ENCODE measurements at regions not wholly inside any gene's neighbourhood (a gene's known extent, or its start where the extent isn't known, plus 50 kb on each side); places are given as distances from the start of the nearest gene placed in this dataset.

DNA sequence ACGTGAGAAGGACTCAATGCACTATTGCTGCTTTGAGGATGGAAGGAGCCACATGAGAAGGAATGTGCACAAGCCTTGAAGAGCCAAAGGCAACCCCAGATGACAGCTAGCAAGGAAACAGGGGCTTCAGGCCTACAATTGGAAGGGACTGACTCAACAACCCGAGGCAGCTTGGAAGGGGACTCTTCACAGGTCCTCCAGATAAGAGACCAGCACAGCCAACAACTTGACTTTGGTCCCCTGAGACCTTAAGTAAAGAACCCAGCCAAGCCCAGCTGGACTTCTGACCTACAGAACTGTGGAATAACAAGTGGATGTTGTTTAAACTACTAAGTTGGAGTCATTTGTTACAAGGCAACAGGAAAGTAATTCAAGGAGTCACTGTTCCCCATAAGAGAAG, 277.2 kb downstream of the SUCLG1 start:
- no peak for ATAC-seq
- Histone ChIP-seq H3K79me2 (ENCODE audit: control insufficient read depth, insufficient read depth, low read length) (no peaks in the 10 kb centered on the region), H3K4me2 (ENCODE audit: insufficient read depth, low read length) (no peak overlapping the region), H3K4me3 (no peak overlapping the region), H3K9me3 (replicated peaks; ENCODE audit: control insufficient read depth, insufficient read depth, low read depth, low read length) (no peaks in the 10 kb centered on the region), H4K20me1 (replicated peaks; ENCODE audit: control insufficient read depth, insufficient read depth, low read length) (no peaks in the 10 kb centered on the region), H3K4me1 (replicated peaks in 1 of 2; ENCODE audit: control insufficient read depth in 2 of 2, insufficient read depth in 2 of 2, low read length in 2 of 2) (no peaks in the 10 kb centered on the region), H3K9ac (ENCODE audit: insufficient read depth in 1 of 2, low read depth in 2 of 2, low read length in 2 of 2) (no peak overlapping the region), H2AFZ (ENCODE audit: low read depth, low read length) (no peak overlapping the region), H3K36me3 (ENCODE audit: control insufficient read depth, insufficient read depth, low read length) (no peaks in the 10 kb centered on the region), H3K27me3 (ENCODE audit: control insufficient read depth in 2 of 2, insufficient read depth in 2 of 2, low read length in 2 of 2) (no peaks in the 10 kb centered on the region; a peak in 1 of 5 replicates), H3K9me1 (ENCODE audit: control insufficient read depth, insufficient read depth, low read length) (no peaks in the 10 kb centered on the region), H3K27ac (ENCODE audit: extremely low read depth, low read depth, low read length) (no peak overlapping the region)
- ChIA-PET CTCF (ENCODE audit: low intra/inter-chr PET ratio) (no interaction called here), POLR2A (no interaction called here)
- WGBS (ENCODE audit: insufficient coverage, low coverage, missing lambda C conversion rate), result 0% methylated on average over 2 of the region's 2 CpGs
- no TSS peak for BruUV-seq (replicated peaks)
- no peak for FAIRE-seq
- in situ Hi-C loops (cut with MboI), result no loop called here
- intact Hi-C loops (cut with micrococcal nuclease), result no loop called here
- TF ChIP-seq ELF4 (CRISPR knock-in tag; IDR thresholded peaks at IDR 0.05), result no peak
- TF ChIP-seq COPS2 (conservative IDR thresholded peaks at IDR 0.05), result no peak
- TF ChIP-seq, protein P1, sequence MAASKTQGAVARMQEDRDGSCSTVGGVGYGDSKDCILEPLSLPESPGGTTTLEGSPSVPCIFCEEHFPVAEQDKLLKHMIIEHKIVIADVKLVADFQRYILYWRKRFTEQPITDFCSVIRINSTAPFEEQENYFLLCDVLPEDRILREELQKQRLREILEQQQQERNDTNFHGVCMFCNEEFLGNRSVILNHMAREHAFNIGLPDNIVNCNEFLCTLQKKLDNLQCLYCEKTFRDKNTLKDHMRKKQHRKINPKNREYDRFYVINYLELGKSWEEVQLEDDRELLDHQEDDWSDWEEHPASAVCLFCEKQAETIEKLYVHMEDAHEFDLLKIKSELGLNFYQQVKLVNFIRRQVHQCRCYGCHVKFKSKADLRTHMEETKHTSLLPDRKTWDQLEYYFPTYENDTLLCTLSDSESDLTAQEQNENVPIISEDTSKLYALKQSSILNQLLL (CRISPR knock-in tag; IDR thresholded peaks at IDR 0.05; ENCODE audit: borderline replicate concordance), result no peak
- no peak for TF ChIP-seq ERF (CRISPR knock-in tag; IDR thresholded peaks at IDR 0.05)
- TF ChIP-seq SLC30A9 (CRISPR knock-in tag; IDR thresholded peaks at IDR 0.05), result no peak
- no peak for TF ChIP-seq ZNF699 (CRISPR knock-in tag; IDR thresholded peaks at IDR 0.05; ENCODE audit: insufficient replicate concordance)
- TF ChIP-seq, protein P2, sequence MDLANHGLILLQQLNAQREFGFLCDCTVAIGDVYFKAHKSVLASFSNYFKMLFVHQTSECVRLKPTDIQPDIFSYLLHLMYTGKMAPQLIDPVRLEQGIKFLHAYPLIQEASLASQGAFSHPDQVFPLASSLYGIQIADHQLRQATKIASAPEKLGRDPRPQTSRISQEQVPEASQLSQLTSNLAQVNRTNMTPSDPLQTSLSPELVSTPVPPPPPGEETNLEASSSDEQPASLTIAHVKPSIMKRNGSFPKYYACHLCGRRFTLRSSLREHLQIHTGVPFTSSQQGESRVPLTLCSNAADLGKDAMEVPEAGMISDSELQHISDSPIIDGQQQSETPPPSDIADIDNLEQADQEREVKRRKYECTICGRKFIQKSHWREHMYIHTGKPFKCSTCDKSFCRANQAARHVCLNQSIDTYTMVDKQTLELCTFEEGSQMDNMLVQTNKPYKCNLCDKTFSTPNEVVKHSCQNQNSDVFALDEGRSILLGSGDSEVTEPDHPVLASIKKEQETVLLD (IDR thresholded peaks at IDR 0.05), result no peak
- TF ChIP-seq CREM (IDR thresholded peaks at IDR 0.05; ENCODE audit: low read depth), result no peak
- TF ChIP-seq, protein P3, sequence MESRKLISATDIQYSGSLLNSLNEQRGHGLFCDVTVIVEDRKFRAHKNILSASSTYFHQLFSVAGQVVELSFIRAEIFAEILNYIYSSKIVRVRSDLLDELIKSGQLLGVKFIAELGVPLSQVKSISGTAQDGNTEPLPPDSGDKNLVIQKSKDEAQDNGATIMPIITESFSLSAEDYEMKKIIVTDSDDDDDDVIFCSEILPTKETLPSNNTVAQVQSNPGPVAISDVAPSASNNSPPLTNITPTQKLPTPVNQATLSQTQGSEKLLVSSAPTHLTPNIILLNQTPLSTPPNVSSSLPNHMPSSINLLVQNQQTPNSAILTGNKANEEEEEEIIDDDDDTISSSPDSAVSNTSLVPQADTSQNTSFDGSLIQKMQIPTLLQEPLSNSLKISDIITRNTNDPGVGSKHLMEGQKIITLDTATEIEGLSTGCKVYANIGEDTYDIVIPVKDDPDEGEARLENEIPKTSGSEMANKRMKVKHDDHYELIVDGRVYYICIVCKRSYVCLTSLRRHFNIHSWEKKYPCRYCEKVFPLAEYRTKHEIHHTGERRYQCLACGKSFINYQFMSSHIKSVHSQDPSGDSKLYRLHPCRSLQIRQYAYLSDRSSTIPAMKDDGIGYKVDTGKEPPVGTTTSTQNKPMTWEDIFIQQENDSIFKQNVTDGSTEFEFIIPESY (CRISPR knock-in tag; IDR thresholded peaks at IDR 0.05), result no peak
- no peak for TF ChIP-seq XRCC4 (IDR thresholded peaks at IDR 0.05; ENCODE audit: extremely low read depth, insufficient read depth, insufficient read length)
- no peak for TF ChIP-seq MEF2A (IDR thresholded peaks at IDR 0.05; ENCODE audit: control insufficient read depth, low read depth, low read length)
- no peak for TF ChIP-seq NR2C2 (CRISPR knock-in tag; IDR thresholded peaks at IDR 0.05)
- TF ChIP-seq NR2C2 (tag; IDR thresholded peaks at IDR 0.05), result no peak
- no peak for TF ChIP-seq ZC3H4 (CRISPR knock-in tag; IDR thresholded peaks at IDR 0.05; ENCODE audit: borderline replicate concordance)
- no peak for TF ChIP-seq POLR3A (IDR thresholded peaks at IDR 0.05; ENCODE audit: borderline replicate concordance, extremely low read depth, insufficient read depth, insufficient read length)
- no peak for TF ChIP-seq ZNF311 (CRISPR knock-in tag; IDR thresholded peaks at IDR 0.05)
- no peak for TF ChIP-seq HNRNPK (IDR thresholded peaks at IDR 0.05; ENCODE audit: low read depth, low read length, poor library complexity, severe bottlenecking)
- TF ChIP-seq MYNN (IDR thresholded peaks at IDR 0.05), result no peak
- TF ChIP-seq MYNN (CRISPR knock-in tag; IDR thresholded peaks at IDR 0.05), result no peak
- no peak for TF ChIP-seq SMAD3 (CRISPR knock-in tag; conservative IDR thresholded peaks at IDR 0.05)
- no peak for DNase-seq (ENCODE audit: extremely low read depth in 1 of 4, low spot score in 3 of 4)
